Gastroesophageal sphincter (tissue), 3 donors: ENCODE measurements at regions not wholly inside any gene's neighbourhood (a gene's known extent, or its start where the extent isn't known, plus 50 kb on each side); places are given as distances from the start of the nearest gene placed in this dataset.

Experiments
- CTCF ChIP-seq, 4 experiments: fragments of 200-600 bp in 2 of 4; fragments of 450-650 bp in 2 of 4; sonication (generic) in 1 of 4; IDR thresholded peaks; one replicate each; pipeline ENCODE4 v1.5.1; 2017 to 2019; ENCODE audit warnings: antibody characterized with exemption in 4 of 4, mild to moderate bottlenecking in 2 of 4, moderate library complexity in 2 of 4
- EP300 ChIP-seq: sonication (generic); formaldehyde crosslinking; IDR thresholded peaks from one replicate; pipeline ENCODE4 v1.6.1; 2017; ENCODE audit warnings: antibody characterized with exemption, mild to moderate bottlenecking
- POLR2AphosphoS5 ChIP-seq: sonication (generic); formaldehyde crosslinking; IDR thresholded peaks from one replicate; pipeline ENCODE4 v1.6.1; 2017; ENCODE audit warnings: antibody characterized with exemption

- TF ChIP-seq CTCF (IDR thresholded peaks at IDR 0.05): no peak
- no peak for TF ChIP-seq POLR2AphosphoS5
- no peak for TF ChIP-seq EP300
These were observed 259.9 kb downstream of the BMP7 start for GRCh38 chr20:57006411-57007170.
